ENCODE measurements at regions not wholly inside any gene's neighbourhood (a gene's known extent, or its start where the extent isn't known, plus 50 kb on each side); places are given as distances from the start of the nearest gene placed in this dataset.

DNA sequence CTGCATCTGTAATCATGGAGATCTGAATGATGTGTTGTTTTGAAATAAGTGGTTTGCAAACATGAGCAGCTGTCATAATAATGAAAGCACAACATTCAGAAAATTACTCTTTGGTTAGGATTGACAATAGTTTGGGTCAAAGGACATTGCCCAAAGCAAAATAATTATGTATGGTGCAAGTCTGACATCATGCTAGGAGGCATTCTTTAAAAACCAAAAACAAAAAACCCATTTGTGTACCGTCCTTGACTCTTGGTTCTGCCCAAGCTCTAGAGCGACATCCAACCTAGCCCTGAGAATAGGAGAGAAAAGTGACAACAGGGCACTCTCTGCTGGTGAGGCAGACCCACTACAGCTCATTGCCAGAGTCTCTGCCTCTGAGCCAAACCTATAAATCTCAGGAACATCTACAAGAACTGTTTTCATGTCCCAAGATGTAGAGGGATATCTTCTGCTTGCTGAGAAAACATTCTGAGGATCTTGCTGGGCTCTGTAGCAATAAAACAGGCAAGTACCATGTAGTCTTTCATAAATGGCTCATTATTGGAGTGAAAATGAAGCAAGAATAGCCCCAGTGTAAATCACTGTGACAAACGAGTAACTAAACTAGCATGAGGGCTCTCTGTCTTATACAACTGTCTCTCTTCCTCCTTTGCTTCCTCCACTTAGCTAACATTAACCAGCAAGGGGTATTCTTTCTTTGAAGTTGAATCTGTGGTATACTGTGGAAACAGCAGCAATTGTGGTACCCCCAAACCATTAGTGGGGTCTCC is 266.8 kb upstream of the CXCR4 start:
- TF ChIP-seq EZH2 (IDR thresholded peaks at IDR 0.05; ENCODE audit: borderline replicate concordance, insufficient read depth, low read length, poor library complexity, severe bottlenecking), result no peak
- TF ChIP-seq, protein P1, sequence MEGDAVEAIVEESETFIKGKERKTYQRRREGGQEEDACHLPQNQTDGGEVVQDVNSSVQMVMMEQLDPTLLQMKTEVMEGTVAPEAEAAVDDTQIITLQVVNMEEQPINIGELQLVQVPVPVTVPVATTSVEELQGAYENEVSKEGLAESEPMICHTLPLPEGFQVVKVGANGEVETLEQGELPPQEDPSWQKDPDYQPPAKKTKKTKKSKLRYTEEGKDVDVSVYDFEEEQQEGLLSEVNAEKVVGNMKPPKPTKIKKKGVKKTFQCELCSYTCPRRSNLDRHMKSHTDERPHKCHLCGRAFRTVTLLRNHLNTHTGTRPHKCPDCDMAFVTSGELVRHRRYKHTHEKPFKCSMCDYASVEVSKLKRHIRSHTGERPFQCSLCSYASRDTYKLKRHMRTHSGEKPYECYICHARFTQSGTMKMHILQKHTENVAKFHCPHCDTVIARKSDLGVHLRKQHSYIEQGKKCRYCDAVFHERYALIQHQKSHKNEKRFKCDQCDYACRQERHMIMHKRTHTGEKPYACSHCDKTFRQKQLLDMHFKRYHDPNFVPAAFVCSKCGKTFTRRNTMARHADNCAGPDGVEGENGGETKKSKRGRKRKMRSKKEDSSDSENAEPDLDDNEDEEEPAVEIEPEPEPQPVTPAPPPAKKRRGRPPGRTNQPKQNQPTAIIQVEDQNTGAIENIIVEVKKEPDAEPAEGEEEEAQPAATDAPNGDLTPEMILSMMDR (IDR thresholded peaks at IDR 0.05; ENCODE audit: poor library complexity, severe bottlenecking), result peak; percentile 69
- TF ChIP-seq POLR2AphosphoS5 (IDR thresholded peaks at IDR 0.05), result no peak
- TF ChIP-seq SMC3 (conservative IDR thresholded peaks at IDR 0.05; ENCODE audit: poor library complexity), result peak; percentile 79

All from neural cell (in vitro differentiated cells).